GM23248 (cell line): ENCODE measurements at regions not wholly inside any gene's neighbourhood (a gene's known extent, or its start where the extent isn't known, plus 50 kb on each side); places are given as distances from the start of the nearest gene placed in this dataset.

Source experiments
- DNase-seq: peaks from one replicate; pipeline ENCODE4 v3.0.0-alpha.2; 2015
- H2AFZ ChIP-seq: fragments of 200-600 bp; sonication (generic); 2 replicates; pipeline ENCODE4 v1.6.1; 2016; ENCODE audit warnings: antibody characterized with exemption
- H3F3A ChIP-seq: fragments of 200-600 bp; sonication (generic); 2 replicates; pipeline ENCODE4 v1.6.1; 2016; ENCODE audit warnings: mild to moderate bottlenecking, antibody characterized with exemption, mixed run types; ENCODE audit not compliant: insufficient read depth
- H3K27ac ChIP-seq: fragments of 200-600 bp; sonication (generic); 2 replicates; pipeline ENCODE4 v1.5.1; 2016; ENCODE audit warnings: mild to moderate bottlenecking
- H3K27me3 ChIP-seq: fragments of 200-600 bp; sonication (generic); replicated peaks from 2 replicates; pipeline ENCODE4 v1.6.1; 2016; ENCODE audit warnings: mild to moderate bottlenecking; ENCODE audit not compliant: insufficient read depth
- H3K36me3 ChIP-seq: fragments of 200-600 bp; sonication (generic); 2 replicates; pipeline ENCODE4 v1.6.1; 2016; ENCODE audit warnings: low read depth, mild to moderate bottlenecking
- H3K4me1 ChIP-seq: fragments of 200-600 bp; sonication (generic); 2 replicates; pipeline ENCODE4 v1.6.1; 2016; ENCODE audit warnings: mild to moderate bottlenecking; ENCODE audit not compliant: insufficient read depth
- H3K4me2 ChIP-seq: fragments of 200-600 bp; sonication (generic); one replicate; pipeline ENCODE4 v1.6.1; 2016; ENCODE audit warnings: mild to moderate bottlenecking; ENCODE audit not compliant: unreplicated experiment
- H3K4me3 ChIP-seq: fragments of 200-600 bp; sonication (generic); 2 replicates; pipeline ENCODE4 v1.5.1; 2016; ENCODE audit warnings: mild to moderate bottlenecking
- H3K79me2 ChIP-seq: fragments of 200-600 bp; sonication (generic); 2 replicates; pipeline ENCODE4 v1.6.1; 2016; ENCODE audit warnings: mild to moderate bottlenecking; ENCODE audit not compliant: insufficient read depth
- H3K9ac ChIP-seq: fragments of 200-600 bp; sonication (generic); 2 replicates; pipeline ENCODE4 v1.6.1; 2016; ENCODE audit warnings: mild to moderate bottlenecking
- H3K9me2 ChIP-seq: fragments of 200-600 bp; sonication (generic); 2 replicates; pipeline ENCODE4 v1.6.1; 2016; ENCODE audit warnings: mixed run types, mild to moderate bottlenecking, moderate library complexity; ENCODE audit not compliant: insufficient read depth
- H3K9me3 ChIP-seq: fragments of 200-600 bp; sonication (generic); one replicate; pipeline ENCODE4 v1.6.1; 2017; ENCODE audit warnings: low read depth
- H4K20me1 ChIP-seq: fragments of 200-600 bp; sonication (generic); 2 replicates; pipeline ENCODE4 v1.6.0; 2016; ENCODE audit not compliant: insufficient read depth
- EZH2 ChIP-seq: fragments of 200-600 bp; sonication (generic); IDR thresholded peaks from 2 replicates; pipeline ENCODE4 v1.6.1; 2018; ENCODE audit warnings: antibody characterized with exemption, mild to moderate bottlenecking; ENCODE audit not compliant: insufficient read depth, poor library complexity, severe bottlenecking
- EZH2phosphoT487 ChIP-seq: fragments of 200-600 bp; sonication (generic); IDR thresholded peaks from 2 replicates; pipeline ENCODE4 v1.6.1; 2018; ENCODE audit warnings: antibody characterized with exemption, moderate library complexity, mild to moderate bottlenecking, low read depth; ENCODE audit not compliant: insufficient read depth
- WGBS, 2 experiments: methylation state at CpG; one replicate each; pipeline ENCODE4 v1.1.6; 2015 to 2017; ENCODE audit warnings: low lambda C conversion rate in 2 of 2, low coverage in 1 of 2; ENCODE audit errors: missing lambda C conversion rate in 2 of 2; 5-methylcytosine and 5-hydroxymethylcytosine counted together
- in situ Hi-C: fragments of 300-500 bp; cut with MboI; formaldehyde crosslinking; loops from 2 replicates; pipeline ENCODE4 v1.15.0; 2020

DNA sequence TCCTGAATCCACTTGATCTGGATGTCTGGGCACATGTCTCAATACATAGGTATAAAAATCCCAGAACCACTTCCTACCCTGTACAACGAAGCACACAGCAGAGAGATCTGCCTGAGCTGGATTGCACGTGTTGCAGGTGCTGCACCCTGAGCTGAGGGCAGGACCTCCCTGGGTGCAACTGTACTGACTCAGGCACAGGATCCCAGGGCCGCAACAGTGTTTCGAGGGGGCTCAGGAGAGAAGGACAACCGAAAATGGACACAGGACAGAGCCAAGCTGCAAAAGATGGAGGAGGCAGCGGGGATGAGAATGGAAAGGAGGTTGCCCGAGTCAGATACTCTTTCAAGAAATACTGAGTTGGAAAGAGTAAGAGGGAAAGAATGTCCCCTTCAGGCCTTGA lies 354.1 kb downstream of the EIPR1 start:
- Histone ChIP-seq H3K36me3 (no peaks in the 10 kb centered on the region), H3K4me3 (no peak overlapping the region), H3K79me2 (no peaks in the 10 kb centered on the region), H2AFZ (no peak overlapping the region), H3K27ac (no peak overlapping the region), H3K4me1 (no peaks in the 10 kb centered on the region), H3K27me3 (no peaks in the 10 kb centered on the region), H3F3A (no peaks in the 10 kb centered on the region), H4K20me1 (no peaks in the 10 kb centered on the region), H3K9ac (no peak overlapping the region), H3K4me2 (no peak overlapping the region), H3K9me2 (no peaks in the 10 kb centered on the region), H3K9me3 (no peaks in the 10 kb centered on the region)
- no peak for TF ChIP-seq EZH2
- no peak for TF ChIP-seq EZH2phosphoT487
- in situ Hi-C loops: no loop called here
- WGBS, 2 experiments: 14 to 16% methylated on average over 7 of the region's 7 CpGs
- DNase-seq: no peak

DNA sequence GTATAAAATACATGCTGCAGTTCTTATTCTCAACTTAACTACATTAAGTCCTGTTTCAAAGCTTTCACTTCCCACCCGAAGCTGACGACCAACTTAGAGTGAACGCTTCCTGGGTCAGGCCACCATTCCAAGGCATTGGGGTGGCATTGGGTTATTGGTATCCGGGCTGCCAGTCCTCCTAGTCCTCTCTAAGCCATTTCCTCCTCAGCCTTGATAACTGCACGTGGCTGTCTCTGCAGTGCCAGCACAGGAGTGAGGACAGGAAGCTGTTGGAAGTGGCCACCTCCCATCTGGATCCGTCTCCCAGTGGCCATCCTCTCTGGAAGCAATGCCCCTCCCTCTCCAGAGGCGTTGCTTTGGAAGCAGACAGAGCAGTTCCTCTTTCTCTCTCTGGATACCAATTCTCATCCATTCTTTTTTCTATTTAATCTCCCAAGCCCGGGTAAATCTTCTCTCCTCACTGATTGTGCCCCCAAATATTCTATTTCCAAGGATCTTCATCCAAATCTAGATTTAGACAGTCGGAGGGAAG lies 354.7 kb downstream of the EIPR1 start:
- Histone ChIP-seq H3K9ac (no peak overlapping the region), H3K9me2 (no peaks in the 10 kb centered on the region), H3K4me2 (no peak overlapping the region), H4K20me1 (no peaks in the 10 kb centered on the region), H3K27ac (no peak overlapping the region), H2AFZ (no peak overlapping the region), H3K36me3 (no peaks in the 10 kb centered on the region), H3K4me3 (no peak overlapping the region), H3K27me3 (no peaks in the 10 kb centered on the region), H3K9me3 (no peaks in the 10 kb centered on the region), H3K79me2 (no peaks in the 10 kb centered on the region), H3K4me1 (no peaks in the 10 kb centered on the region), H3F3A (no peaks in the 10 kb centered on the region)
- TF ChIP-seq EZH2phosphoT487: no peak
- no peak for TF ChIP-seq EZH2
- in situ Hi-C loops: no loop called here
- WGBS, 2 experiments: 22% methylated on average over 9 of the region's 9 CpGs
- no peak for DNase-seq

DNA sequence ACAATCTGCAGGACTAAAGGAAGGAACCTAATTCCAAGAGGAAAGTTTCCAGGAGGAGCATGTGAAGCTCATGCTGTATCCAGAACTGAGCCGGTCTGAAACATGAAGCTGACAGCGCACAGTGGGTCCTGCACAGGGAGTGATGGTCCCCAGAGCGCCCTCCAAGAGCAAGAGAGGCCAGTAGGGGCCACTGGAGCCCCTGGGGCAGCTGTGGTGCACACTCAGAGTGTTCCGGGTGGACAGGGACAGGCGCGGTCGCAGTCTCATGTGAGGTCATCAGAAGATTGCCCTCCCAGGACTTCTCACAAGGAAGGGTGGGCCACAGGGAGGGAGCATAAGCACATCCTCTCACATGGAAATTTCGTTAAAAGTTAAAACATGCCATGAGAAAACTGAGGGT lies 355.9 kb downstream of the EIPR1 start:
- H3K79me2 ChIP-seq: no peaks in the 10 kb centered on the region
- TF ChIP-seq EZH2 (no peak), EZH2phosphoT487 (no peak)
- WGBS, 2 experiments: 46 to 56% methylated on average over 8 of the region's 8 CpGs

DNA sequence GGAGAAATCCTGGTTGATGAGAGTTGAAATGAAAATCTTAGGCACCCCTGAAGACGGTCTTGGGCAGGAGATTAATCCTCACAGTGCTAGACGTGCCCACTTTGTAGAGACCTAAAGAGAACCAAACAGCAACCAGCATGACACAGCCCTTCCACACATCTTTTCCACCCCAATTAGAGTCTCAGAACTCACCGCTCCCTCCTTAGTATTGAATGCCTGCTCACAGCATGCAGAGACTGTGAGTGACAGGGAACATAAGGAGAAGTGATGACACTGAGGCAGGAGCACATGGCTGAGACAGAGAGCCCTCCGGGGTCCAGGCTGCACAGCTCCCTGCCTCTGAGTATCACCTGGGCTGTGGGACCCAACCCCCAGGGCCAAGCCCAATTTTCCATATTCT lies 367.6 kb downstream of the EIPR1 start:
- no peak overlapping the region for H3K9ac ChIP-seq
- no peak overlapping the region for H3K27ac ChIP-seq
- 15 to 27% methylated on average over 4 of the region's 4 CpGs for WGBS, 2 experiments
- H2AFZ ChIP-seq: no peak overlapping the region
- no peaks in the 10 kb centered on the region for H3F3A ChIP-seq
- H3K36me3 ChIP-seq: no peaks in the 10 kb centered on the region
- H4K20me1 ChIP-seq: no peaks in the 10 kb centered on the region
- TF ChIP-seq EZH2 (no peak), EZH2phosphoT487 (no peak)
- no peaks in the 10 kb centered on the region for H3K9me2 ChIP-seq
- H3K79me2 ChIP-seq: no peaks in the 10 kb centered on the region
- no peaks in the 10 kb centered on the region for H3K27me3 ChIP-seq
- H3K4me2 ChIP-seq: no peak overlapping the region
- DNase-seq: no peak
- no peak overlapping the region for H3K4me3 ChIP-seq
- in situ Hi-C loops: no loop called here
- no peaks in the 10 kb centered on the region for H3K4me1 ChIP-seq
- H3K9me3 ChIP-seq: no peaks in the 10 kb centered on the region

More for the DNA sequence above, 355.9 kb downstream of the EIPR1 start:
- DNase-seq: no peak
- Histone ChIP-seq H3K36me3 (no peaks in the 10 kb centered on the region), H3K4me2 (no peak overlapping the region), H3K27ac (no peak overlapping the region), H3K9ac (no peak overlapping the region), H3K27me3 (no peaks in the 10 kb centered on the region), H3F3A (no peaks in the 10 kb centered on the region), H2AFZ (no peak overlapping the region), H3K9me3 (peaks cover 2% of the 10 kb centered on the region), H3K9me2 (no peaks in the 10 kb centered on the region), H3K4me3 (no peak overlapping the region), H3K4me1 (no peaks in the 10 kb centered on the region), H4K20me1 (no peaks in the 10 kb centered on the region)
- in situ Hi-C loops: no loop called here

DNA sequence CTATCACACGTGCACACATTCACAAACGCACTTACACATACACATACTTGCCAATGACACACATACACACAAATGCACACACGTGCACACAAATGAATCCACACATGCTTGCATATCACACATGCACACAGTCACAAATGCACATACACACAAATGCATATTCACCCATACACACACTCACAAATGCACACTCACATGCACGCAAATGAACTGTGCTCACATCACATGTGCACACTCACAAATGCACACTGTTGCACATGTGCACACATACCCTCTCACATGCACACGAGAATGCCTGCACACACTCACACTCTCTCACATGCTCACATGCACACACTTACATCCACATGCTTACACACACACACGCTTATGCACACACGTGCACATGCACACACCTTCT lies 368.1 kb downstream of the EIPR1 start:
- no peaks in the 10 kb centered on the region for H3K36me3 ChIP-seq
- in situ Hi-C loops: no loop called here
- H3K79me2 ChIP-seq: no peaks in the 10 kb centered on the region
- H3K4me1 ChIP-seq: no peaks in the 10 kb centered on the region
- H3K27ac ChIP-seq: no peak overlapping the region
- H3K9ac ChIP-seq: no peak overlapping the region
- DNase-seq: no peak
- no peaks in the 10 kb centered on the region for H3K27me3 ChIP-seq
- H3F3A ChIP-seq: no peaks in the 10 kb centered on the region
- H2AFZ ChIP-seq: no peak overlapping the region
- H3K4me3 ChIP-seq: no peak overlapping the region
- H3K4me2 ChIP-seq: no peak overlapping the region
- H3K9me3 ChIP-seq: no peaks in the 10 kb centered on the region
- no peaks in the 10 kb centered on the region for H3K9me2 ChIP-seq
- TF ChIP-seq EZH2phosphoT487 (no peak), EZH2 (no peak)
- WGBS, 2 experiments: 20 to 21% methylated on average over 6 to 7 of the region's 7 CpGs
- H4K20me1 ChIP-seq: no peaks in the 10 kb centered on the region
